Midbrain (tissue), 1 donor: ENCODE measurements at regions not wholly inside any gene's neighbourhood (a gene's known extent, or its start where the extent isn't known, plus 50 kb on each side); places are given as distances from the start of the nearest gene placed in this dataset.

Experiments
- DNase-seq: peaks from one replicate; lab custom pipeline; 2025; lab: John Stamatoyannopoulos, UW

DNA sequence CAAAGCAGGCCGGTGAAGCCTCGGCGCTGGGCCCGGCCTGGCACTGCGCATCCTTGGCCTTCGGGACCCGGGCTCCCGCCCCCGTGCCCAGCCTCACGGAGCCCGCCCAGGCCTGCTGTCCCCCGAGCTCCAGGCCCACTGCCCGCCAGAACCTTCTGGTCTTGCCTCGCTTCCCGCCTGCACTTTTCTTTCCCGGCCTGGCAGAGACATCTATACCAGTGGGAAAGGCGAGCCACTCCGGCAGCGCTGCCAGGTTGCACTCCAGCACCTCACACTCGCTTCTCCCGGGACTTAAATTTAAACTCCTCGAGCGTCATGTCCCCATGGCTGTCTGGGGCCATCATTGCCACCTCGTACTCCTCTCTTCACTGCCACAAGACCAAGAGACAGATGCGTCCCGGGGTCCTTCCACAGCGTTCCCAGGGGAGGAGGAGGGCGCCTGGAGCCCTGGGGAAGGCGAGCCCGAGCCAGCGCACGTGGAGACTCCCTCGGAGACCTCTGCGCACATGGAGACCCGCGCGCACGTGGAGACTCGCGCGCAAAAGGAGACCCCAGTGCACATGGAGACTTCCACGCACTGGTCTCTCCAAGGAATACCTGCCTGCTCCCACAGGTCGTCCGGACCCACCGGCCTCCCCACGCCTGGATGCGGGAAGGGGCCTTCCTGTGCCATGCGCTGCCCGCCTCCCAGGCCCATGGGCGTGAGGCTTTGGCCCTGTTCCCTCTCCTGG, 253.1 kb upstream of the SALL3 start:
- no peak for DNase-seq

DNA sequence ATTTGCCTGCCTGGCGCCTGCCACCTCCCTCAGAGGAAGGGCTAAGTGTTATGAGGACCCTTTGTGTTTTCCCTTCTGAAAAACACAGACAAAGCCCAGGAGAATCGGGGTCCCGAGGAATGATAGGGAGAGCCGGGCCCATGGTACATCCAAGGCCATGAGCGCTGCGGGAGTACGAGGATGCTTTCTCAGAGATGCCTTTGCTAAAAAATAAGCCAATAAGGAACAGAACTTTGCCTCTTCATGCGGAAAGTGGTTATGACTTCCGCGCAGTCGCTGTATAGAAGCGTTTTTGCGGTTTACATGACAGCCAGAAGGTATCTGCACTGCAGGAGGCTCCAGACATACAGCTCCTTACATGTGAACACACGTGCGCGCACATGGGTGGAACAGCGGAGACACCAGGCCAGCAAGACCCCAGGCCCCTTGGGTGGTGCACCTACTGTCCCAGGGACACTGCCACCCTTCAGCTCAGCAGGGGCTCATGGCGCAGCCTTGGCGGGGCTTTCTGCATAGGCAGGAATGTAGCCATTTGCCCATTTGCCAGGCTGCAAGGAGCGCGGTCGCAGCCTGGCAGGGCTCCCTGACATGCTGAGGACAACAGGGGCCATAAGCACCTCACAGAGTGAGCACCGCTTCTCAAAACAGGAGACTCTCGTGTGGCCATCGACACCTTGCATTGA, 252.4 kb upstream of the SALL3 start:
- DNase-seq = no peak

GRCh38 chr18:78727877-78728783, 251.5 kb upstream of the SALL3 start:
- no peak for DNase-seq

GRCh38 chr18:78728784-78729467, 250.7 kb upstream of the SALL3 start:
- DNase-seq = no peak

DNA sequence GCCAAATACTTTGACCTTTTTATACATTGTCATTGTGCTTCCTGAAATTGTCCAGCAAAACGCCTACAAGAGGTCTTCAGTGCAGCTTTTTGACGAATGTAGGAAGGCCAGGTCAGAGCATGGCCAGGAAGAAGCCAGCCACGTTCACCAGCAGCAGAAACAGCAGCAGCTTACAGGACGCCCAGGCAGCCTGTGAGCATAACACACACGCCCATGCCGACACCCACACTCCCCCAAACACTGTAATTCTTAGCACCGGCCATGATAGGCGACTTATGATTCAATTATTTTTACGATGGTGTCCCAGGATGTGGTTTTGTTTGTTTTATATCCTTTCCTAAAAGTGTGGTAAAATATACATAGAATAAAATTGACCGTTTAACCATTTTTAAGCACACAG, 249.1 kb upstream of the SALL3 start:
- DNase-seq = no peak

GRCh38 chr18:78731016-78731397, 248.6 kb upstream of the SALL3 start:
- DNase-seq = no peak

- no peak for DNase-seq
Measured at GRCh38 chr18:78731398-78732032, 248.1 kb upstream of the SALL3 start.

- DNase-seq = no peak
Measured at GRCh38 chr18:78732273-78733210, 247.1 kb upstream of the SALL3 start.

DNA sequence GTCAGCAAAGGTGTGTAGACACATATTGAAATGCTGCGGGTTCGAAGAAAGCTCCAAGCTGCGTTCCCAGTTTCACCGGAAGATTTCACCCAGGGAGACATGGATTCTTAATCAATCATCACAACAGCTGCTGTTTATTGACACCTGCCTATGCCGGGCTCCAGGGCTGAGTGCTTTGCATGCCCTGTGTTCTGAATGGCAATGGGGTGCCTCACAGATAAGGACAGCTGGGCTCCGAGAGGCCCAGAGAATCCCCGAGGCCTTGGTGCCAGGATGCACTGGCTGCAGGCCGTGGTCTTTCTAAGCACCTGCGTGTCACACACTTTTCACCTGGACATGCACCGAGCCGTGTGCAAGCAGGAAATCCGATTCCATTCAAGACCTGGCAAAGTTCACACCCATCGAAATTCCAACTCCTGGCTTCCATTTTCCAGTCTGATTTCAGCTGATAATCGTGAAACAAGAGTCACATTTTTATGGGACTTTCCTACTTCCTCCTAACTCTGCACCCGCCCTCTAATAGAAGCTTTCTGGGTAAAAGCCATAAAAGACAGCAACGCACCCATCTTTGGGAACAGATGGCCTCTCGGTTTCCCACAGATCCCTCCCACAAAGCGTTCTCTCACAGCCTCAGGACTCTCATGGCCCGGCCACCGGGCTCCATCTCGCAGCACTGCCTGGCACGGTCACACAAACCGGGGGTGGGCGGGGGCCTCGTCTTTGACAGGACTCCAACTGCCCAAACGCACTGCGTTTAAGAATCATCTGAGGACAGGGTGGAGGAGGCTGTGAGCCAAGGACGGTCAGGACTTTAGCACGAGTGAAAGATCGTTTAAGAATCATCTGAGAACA, 245.6 kb upstream of the SALL3 start:
- DNase-seq = no peak

DNA sequence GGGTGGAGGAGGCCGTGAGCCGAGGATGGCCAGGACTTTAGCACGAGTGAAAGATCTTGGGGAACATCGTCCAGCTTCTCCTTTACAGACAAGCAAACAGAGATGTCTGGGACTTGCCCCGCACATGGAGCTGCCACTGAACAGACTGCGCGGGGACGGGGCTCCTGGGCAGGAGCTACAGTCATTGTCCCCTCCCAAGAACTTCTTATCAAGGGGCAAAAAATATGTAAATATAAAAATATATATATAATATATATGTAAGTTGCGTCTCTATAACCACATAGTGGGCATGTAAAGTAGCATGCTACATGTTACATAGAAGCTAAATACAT, 245.0 kb upstream of the SALL3 start:
- DNase-seq = no peak

DNA sequence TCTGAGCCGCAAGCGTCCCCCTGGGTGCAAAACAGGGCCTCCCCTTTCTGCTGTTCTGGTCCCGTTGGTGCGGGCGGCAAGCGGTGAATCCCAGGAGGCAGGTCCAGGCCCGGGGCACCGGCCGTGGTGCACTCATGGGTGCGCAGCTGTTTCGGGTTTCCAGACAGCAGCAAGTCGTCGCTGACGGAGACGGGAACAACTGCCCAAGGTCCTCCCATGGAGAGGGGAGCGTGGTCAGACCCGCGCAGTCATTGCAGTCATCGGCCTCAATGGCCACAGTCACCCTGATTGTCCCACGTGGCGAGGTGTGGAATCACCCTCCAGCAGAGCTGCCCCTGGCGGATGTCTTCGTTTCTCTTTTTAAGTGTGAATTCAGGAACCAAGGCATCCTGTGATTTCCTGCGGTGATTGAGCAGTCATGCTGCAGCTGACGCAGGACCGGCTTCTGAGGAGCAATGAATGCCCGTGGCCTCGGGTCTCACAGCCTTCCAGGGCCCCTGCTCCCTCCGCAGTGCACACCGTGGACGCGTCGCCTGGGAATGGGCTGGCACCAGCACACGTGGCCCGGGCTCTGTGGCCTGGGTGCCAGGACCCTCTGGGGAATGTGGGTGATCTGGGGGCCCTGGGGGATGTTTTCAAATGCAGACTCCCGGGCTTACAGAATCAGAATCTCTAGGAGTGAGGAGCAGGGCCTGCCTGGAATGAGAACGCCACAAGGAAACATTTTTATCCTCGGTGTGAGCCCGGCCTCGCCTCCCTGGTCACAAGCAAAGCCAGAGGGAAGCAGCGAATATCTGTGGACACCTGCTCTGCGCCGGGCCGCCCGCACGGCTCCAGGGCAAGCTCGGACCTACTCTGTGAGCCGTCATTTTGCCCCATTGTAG, 244.2 kb upstream of the SALL3 start:
- no peak for DNase-seq

DNA sequence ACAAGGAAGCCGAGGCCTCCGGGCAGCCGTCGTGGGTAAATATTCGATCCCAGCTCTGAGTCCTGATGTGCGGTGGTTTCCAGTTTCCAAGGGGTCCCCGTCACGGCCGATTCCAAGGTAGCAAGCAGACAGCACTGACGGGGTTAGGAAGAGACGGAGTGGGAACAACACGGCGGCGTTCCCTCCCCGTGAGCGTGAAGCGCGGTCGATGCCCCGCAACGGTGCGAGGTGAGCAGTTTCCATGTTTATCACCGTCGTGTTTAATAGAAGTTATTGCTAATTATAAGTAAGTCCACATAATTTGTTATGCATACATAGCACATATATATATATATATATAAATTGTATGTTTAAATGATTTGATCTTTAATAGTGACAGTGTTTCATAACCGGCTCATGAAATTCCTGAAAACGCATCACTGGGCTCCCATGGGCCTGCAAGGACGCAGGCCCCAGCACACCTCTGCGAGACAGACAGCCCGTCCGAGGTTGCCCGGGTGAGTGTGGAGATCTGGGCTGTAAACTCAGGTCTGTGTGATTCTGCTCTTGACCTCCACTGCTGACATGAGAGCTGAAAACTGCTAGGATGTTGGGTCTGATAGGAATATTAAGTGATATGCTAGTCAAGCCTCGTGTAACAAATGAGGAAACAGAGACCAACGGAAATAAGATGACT, 243.5 kb upstream of the SALL3 start:
- DNase-seq = no peak

DNA sequence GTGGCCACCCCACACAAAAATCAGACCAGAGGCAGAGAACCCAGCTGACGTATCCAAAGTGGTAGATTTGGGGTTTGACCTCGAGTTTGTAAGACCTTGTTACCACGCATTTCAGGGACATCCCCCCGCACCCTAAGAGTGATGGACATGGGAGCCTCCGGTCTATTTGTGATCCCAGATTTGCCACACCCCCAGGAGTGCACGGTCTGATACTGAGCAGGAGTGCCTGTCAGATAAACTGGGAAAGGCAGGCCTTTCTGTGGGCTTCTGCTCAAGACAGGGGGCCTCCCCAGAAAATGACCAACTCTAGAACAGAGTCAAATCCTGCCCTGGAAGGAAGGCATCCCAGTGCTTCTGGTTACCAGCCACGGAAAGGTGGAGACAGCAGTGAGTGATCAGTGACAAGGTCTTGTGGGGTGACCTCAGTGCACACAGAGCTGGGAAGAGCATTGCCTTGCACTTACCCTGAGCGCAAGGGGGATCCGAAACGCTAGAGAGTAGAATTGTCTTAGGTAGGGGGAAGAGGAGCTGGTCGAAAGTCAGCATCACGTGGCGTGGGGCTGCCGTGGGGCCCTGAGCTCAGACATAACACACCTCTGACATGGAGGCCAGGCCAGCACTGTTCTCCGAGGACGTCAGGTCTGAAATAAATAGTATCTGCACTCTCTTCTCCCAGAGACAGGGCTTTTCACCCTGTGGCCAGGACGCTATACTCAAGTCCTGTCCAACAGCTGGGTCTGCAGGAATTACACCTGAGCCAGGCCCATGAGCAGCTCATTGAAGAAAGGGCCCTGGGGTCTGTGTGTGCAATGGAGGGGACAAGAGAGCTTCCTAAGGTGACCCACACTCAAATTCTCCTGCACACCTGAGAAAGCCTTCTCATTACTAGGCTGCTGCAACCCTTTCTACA, 242.4 kb upstream of the SALL3 start:
- DNase-seq = no peak

DNA sequence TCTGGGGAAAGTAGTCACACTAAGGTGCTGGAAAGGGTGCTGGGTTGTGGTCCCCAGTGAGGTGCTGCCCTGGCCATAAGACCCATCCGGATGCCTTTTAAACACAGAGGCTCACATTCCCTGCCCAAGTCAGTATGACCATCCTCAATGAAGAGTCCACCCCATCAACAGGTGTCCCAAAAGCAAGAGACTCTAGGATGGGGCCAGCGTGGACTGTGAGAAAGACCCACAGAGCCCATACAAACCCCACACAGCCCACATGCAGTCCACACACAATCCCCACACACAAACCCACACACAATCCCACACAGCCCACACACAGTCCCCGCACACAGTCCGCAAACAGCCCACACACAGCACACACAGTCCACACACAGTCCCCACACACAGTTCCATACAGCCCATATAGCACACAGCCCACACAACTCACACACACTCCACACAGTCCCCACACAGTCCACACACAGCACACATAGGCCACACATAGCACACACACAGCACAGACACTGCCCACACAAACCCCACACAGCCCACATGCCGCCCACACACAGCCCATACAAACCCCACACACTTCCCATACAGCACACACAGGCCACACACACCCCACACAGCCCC, 241.4 kb upstream of the SALL3 start:
- DNase-seq = no peak

- no peak for DNase-seq
Measured at GRCh38 chr18:78739115-78739514, 240.5 kb upstream of the SALL3 start.

DNA sequence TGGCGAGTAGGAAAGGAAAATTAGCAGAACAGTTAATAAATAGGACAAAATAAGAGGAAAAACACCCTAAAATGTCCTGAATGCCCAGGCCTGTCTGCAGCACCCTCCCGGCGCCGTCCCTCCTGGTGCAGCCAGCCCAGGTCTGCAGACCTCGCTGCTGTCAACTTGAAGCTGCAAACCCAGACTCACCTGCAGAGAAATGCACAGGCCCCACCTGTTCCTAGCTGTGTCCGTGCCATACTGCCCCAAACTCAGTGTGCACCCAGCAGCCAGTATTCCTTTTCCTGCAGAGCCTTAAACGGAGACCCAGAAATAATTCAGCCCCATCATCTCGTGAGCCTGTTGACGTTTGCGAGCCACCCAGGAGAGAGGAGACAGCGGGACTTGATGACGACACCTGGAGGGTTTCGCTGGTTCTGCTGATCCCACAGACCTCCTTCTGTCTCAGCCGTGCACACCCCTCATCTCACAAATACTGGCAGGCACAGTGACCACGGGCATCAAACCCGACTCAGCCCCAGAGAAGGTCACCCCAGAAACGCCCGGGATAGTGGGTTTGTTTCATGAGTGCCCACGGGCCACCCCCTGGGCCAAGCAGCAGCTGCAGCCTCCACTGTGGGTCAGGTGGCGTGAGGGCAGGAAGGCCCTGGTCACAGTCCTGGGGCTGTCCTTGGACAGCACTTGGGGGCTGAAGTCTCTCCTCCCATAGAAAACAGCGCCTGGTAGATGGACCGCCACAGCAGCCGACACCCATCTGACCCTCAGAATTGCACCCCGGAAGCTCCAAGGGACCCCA, 239.5 kb upstream of the SALL3 start:
- DNase-seq = no peak
